MM.1S (cell line): ENCODE measurements at regions not wholly inside any gene's neighbourhood (a gene's known extent, or its start where the extent isn't known, plus 50 kb on each side); places are given as distances from the start of the nearest gene placed in this dataset.

Experiments
- CTCF ChIP-seq: fragments of 300-600 bp; sonication (generic); IDR thresholded peaks from 2 replicates; pipeline ENCODE4 v1.5.1; 2016; ENCODE audit warnings: antibody characterized with exemption, low read length, mixed read lengths
- EZH2 ChIP-seq: fragments of 300-600 bp; sonication (generic); optimal IDR thresholded peaks from 2 replicates; pipeline ENCODE3; 2017; ENCODE audit warnings: low read depth, mild to moderate bottlenecking, antibody characterized with exemption, low read length, mixed read lengths
- EZH2phosphoT487 ChIP-seq: fragments of 300-600 bp; sonication (generic); IDR thresholded peaks from 2 replicates; pipeline ENCODE4 v1.6.1; 2018; ENCODE audit warnings: antibody characterized with exemption, low read length

- TF ChIP-seq EZH2: no peak
- no peak for TF ChIP-seq CTCF
- TF ChIP-seq EZH2phosphoT487: no peak
These were observed 144.4 kb upstream of the ANKRD55 start for GRCh38 chr5:56377573-56377972.
